ENCODE measurements at regions not wholly inside any gene's neighbourhood (a gene's known extent, or its start where the extent isn't known, plus 50 kb on each side); places are given as distances from the start of the nearest gene placed in this dataset.

DNA sequence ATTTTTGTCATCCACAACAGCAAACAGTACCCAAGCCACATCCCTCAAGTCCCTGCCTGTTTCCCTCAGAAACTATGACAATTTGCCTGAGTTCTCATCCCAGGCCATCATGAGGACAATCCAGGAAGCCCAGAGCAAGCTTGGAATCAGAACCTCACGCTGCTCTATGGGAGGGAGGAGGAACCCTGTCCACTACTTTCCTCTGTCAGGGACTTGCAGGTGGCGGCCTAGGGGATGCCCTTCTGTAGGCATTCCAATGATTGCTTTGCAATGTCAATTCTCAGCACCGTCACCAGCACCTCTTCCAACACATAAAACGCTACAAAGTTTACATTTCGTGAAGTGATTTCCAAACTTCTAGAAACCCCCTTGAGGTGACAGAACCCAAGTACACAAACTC, 170.4 kb upstream of the FSTL4 start:
- ChIA-PET CTCF (no interaction called here), POLR2A (no interaction called here)
- TF ChIP-seq, protein P1, sequence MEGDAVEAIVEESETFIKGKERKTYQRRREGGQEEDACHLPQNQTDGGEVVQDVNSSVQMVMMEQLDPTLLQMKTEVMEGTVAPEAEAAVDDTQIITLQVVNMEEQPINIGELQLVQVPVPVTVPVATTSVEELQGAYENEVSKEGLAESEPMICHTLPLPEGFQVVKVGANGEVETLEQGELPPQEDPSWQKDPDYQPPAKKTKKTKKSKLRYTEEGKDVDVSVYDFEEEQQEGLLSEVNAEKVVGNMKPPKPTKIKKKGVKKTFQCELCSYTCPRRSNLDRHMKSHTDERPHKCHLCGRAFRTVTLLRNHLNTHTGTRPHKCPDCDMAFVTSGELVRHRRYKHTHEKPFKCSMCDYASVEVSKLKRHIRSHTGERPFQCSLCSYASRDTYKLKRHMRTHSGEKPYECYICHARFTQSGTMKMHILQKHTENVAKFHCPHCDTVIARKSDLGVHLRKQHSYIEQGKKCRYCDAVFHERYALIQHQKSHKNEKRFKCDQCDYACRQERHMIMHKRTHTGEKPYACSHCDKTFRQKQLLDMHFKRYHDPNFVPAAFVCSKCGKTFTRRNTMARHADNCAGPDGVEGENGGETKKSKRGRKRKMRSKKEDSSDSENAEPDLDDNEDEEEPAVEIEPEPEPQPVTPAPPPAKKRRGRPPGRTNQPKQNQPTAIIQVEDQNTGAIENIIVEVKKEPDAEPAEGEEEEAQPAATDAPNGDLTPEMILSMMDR (IDR thresholded peaks at IDR 0.05) = no peak

DNA sequence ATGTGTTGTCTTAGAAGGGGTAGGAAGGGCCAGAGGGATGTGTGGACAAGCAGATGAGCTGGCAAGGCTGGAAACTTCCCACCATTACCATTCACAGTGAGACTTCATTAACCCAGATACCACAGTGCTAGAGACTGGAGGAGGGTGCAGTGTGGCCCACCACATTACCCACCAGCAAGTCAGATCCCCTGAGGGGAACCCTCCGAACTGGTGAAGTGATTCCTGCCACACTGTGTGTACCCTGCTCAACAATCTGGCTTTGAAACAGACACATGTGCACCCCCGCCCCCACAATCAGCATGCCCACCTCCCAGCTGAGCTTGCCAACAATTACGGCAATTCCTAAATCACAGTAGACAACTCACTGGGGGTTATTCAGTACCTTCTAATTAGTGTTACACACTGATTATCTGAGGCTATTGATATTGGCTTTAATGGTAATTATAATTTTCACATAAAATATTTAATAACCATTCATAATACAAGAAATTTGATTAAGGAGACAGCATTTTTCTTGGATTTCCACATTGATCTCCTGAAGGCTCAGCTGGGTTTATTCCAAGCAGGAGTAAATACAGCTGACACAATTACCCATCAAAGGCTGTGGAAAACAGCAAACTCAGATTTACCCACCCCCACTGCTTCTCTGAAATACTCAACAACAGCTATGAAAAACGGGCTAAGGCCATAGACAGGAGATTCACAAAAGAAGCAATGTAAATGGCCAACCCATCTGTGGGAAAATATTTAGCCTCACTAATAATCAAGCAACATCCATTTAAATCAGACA, 169.3 kb upstream of the FSTL4 start:
- DNase-seq = no peak
- TF ChIP-seq, protein P1 (IDR thresholded peaks at IDR 0.05) = no peak
- ATAC-seq (ENCODE audit: poor library complexity) = no peak
- Mint-ChIP-seq H3K36me3 (ENCODE audit: low read depth) (no peaks in the 10 kb centered on the region), H3K9me3 (no peaks in the 10 kb centered on the region), H3K27ac (no peak overlapping the region), H3K4me1 (ENCODE audit: low read depth) (no peaks in the 10 kb centered on the region), H3K27me3 (no peaks in the 10 kb centered on the region), H3K4me3 (no peak overlapping the region)
- H3K27me3 ChIP-seq (ENCODE audit: control insufficient read depth in 1 of 2, insufficient read depth in 2 of 2, low read length in 2 of 2) = no peaks in the 10 kb centered on the region
- no peaks in the 10 kb centered on the region for H3K36me3 ChIP-seq (ENCODE audit: insufficient read depth, low read length)
- no peaks in the 10 kb centered on the region for H3K9me3 ChIP-seq (ENCODE audit: control insufficient read depth in 1 of 2, insufficient read depth in 1 of 2, low read length in 2 of 2)
- no peak overlapping the region for H3K27ac ChIP-seq (ENCODE audit: low read depth in 1 of 2, low read length in 2 of 2)
- H3K4me1 ChIP-seq (ENCODE audit: insufficient read depth, low read length) = no peaks in the 10 kb centered on the region
- intact Hi-C loops (cut with DNase I, micrococcal nuclease) = no loop called here
- POLR2A ChIA-PET = no interaction called here
- CTCF ChIA-PET = no interaction called here
- H3K4me3 ChIP-seq (ENCODE audit: low read length) = no peak overlapping the region

More for the DNA sequence above, 170.4 kb upstream of the FSTL4 start:
- H3K36me3 Mint-ChIP-seq (ENCODE audit: low read depth) = no peaks in the 10 kb centered on the region
- H3K27ac Mint-ChIP-seq = no peak overlapping the region
- ATAC-seq (ENCODE audit: poor library complexity) (no peak), DNase-seq (no peak)
- H3K4me1 ChIP-seq (ENCODE audit: insufficient read depth, low read length) = no peaks in the 10 kb centered on the region
- H3K9me3 ChIP-seq (ENCODE audit: control insufficient read depth in 1 of 2, insufficient read depth in 1 of 2, low read length in 2 of 2) = no peaks in the 10 kb centered on the region
- H3K27me3 Mint-ChIP-seq = no peaks in the 10 kb centered on the region
- H3K27ac ChIP-seq (ENCODE audit: low read depth in 1 of 2, low read length in 2 of 2) = no peak overlapping the region
- H3K4me3 ChIP-seq (ENCODE audit: low read length) = no peak overlapping the region
- intact Hi-C loops (cut with DNase I, micrococcal nuclease) = no loop called here
- H3K27me3 ChIP-seq (ENCODE audit: control insufficient read depth in 1 of 2, insufficient read depth in 2 of 2, low read length in 2 of 2) = no peaks in the 10 kb centered on the region
- no peaks in the 10 kb centered on the region for H3K9me3 Mint-ChIP-seq
- H3K4me3 Mint-ChIP-seq = no peak overlapping the region
- H3K36me3 ChIP-seq (ENCODE audit: insufficient read depth, low read length) = no peaks in the 10 kb centered on the region
- no peaks in the 10 kb centered on the region for H3K4me1 Mint-ChIP-seq (ENCODE audit: low read depth)

GRCh38 chr5:133780619-133781280, 168.4 kb upstream of the FSTL4 start:
- DNase-seq = no peak
- no peak overlapping the region for H3K27ac Mint-ChIP-seq
- no peaks in the 10 kb centered on the region for H3K36me3 Mint-ChIP-seq (ENCODE audit: low read depth)
- no peaks in the 10 kb centered on the region for H3K9me3 Mint-ChIP-seq
- TF ChIP-seq, protein P1 (IDR thresholded peaks at IDR 0.05) = no peak
- ChIA-PET POLR2A (no interaction called here), CTCF (no interaction called here)
- Histone ChIP-seq H3K9me3 (ENCODE audit: control insufficient read depth in 1 of 2, insufficient read depth in 1 of 2, low read length in 2 of 2) (no peaks in the 10 kb centered on the region), H3K36me3 (ENCODE audit: insufficient read depth, low read length) (no peaks in the 10 kb centered on the region), H3K4me1 (ENCODE audit: insufficient read depth, low read length) (no peaks in the 10 kb centered on the region), H3K27ac (ENCODE audit: low read depth in 1 of 2, low read length in 2 of 2) (no peak overlapping the region), H3K27me3 (ENCODE audit: control insufficient read depth in 1 of 2, insufficient read depth in 2 of 2, low read length in 2 of 2) (no peaks in the 10 kb centered on the region), H3K4me3 (ENCODE audit: low read length) (no peak overlapping the region)
- H3K4me1 Mint-ChIP-seq (ENCODE audit: low read depth) = no peaks in the 10 kb centered on the region
- H3K27me3 Mint-ChIP-seq = no peaks in the 10 kb centered on the region
- intact Hi-C loops (cut with DNase I, micrococcal nuclease) = no loop called here
- no peak for ATAC-seq (ENCODE audit: poor library complexity)
- no peak overlapping the region for H3K4me3 Mint-ChIP-seq
